GM21723 (cell line): ENCODE measurements at regions not wholly inside any gene's neighbourhood (a gene's known extent, or its start where the extent isn't known, plus 50 kb on each side); places are given as distances from the start of the nearest gene placed in this dataset.
"Not testable (repeated sequence)": the region's sequence is repeated elsewhere in the genome, so short reads cannot be mapped to it uniquely, and the experiment has no call there.

ENCODE experiments used
- ATAC-seq: cut with Tn5 transposase; IDR thresholded peaks from one replicate; pipeline ENCODE4 v1.9.1; 2021; ENCODE audit warnings: mild to moderate bottlenecking, moderate library complexity; ENCODE audit not compliant: unreplicated experiment

GRCh38 chr4:104662269-104662668, 167.6 kb upstream of the CXXC4 start:
- ATAC-seq = not testable (repeated sequence)

GRCh38 chr4:104677116-104677515, 182.4 kb upstream of the CXXC4 start:
- ATAC-seq = no peak

GRCh38 chr4:104682311-104682710, 187.6 kb upstream of the CXXC4 start:
- ATAC-seq = no peak

- ATAC-seq = no peak
Observed at GRCh38 chr4:104693601-104694201, 199.0 kb upstream of the CXXC4 start.

GRCh38 chr4:104716584-104716983, 221.9 kb upstream of the CXXC4 start:
- ATAC-seq = no peak

- peak; percentile 95 for ATAC-seq
Observed at GRCh38 chr4:104719539-104720230, 225.0 kb upstream of the CXXC4 start.

- ATAC-seq = no peak
Observed at GRCh38 chr4:104722467-104722866, 227.8 kb upstream of the CXXC4 start.

- no peak for ATAC-seq
Observed at GRCh38 chr4:104726002-104726401, 231.3 kb upstream of the CXXC4 start.

GRCh38 chr4:104727643-104728042, 232.9 kb upstream of the CXXC4 start:
- ATAC-seq = no peak

- ATAC-seq = no peak
Observed at GRCh38 chr4:104728380-104729122, 233.9 kb upstream of the CXXC4 start.

GRCh38 chr4:104732766-104733165, 238.1 kb upstream of the CXXC4 start:
- no peak for ATAC-seq

GRCh38 chr4:104735174-104735573, 240.5 kb upstream of the CXXC4 start:
- no peak for ATAC-seq

- ATAC-seq = no peak
Observed at GRCh38 chr4:104740161-104740560, 245.5 kb upstream of the CXXC4 start.

GRCh38 chr4:104743215-104743653, 248.5 kb upstream of the CXXC4 start:
- peak; percentile 98 for ATAC-seq

- ATAC-seq = no peak
Observed at GRCh38 chr4:104747635-104748034, 252.9 kb upstream of the CXXC4 start.

- no peak for ATAC-seq
Observed at GRCh38 chr4:104749062-104749461, 254.4 kb upstream of the CXXC4 start.

- no peak for ATAC-seq
Observed at GRCh38 chr4:104750008-104750407, 255.3 kb upstream of the CXXC4 start.

GRCh38 chr4:104751468-104751867, 256.8 kb upstream of the CXXC4 start:
- ATAC-seq = no peak

- ATAC-seq = peak; percentile 69
Observed at GRCh38 chr4:104752337-104752736, 257.6 kb upstream of the CXXC4 start.

- peak; percentile 45 for ATAC-seq
Observed at GRCh38 chr4:104756837-104757236, 262.1 kb upstream of the CXXC4 start.

- ATAC-seq = no peak
Observed at GRCh38 chr4:104758574-104758973, 263.9 kb upstream of the CXXC4 start.
